Glutamatergic neuron (in vitro differentiated cells): ENCODE measurements at regions not wholly inside any gene's neighbourhood (a gene's known extent, or its start where the extent isn't known, plus 50 kb on each side); places are given as distances from the start of the nearest gene placed in this dataset.

ENCODE experiments used
- DNase-seq: peaks from one replicate; pipeline ENCODE4 v3.0.0; 2022
- H3K27ac Mint-ChIP-seq: one replicate; pipeline ENCODE4 v1.8.0; 2020; ENCODE audit warnings: mild to moderate bottlenecking, mixed read lengths, inconsistent platforms; ENCODE audit not compliant: unreplicated experiment
- H3K27me3 Mint-ChIP-seq: one replicate; pipeline ENCODE4 v1.8.0; 2020; ENCODE audit warnings: mild to moderate bottlenecking, moderate library complexity, mixed read lengths, inconsistent platforms; ENCODE audit not compliant: unreplicated experiment
- H3K36me3 Mint-ChIP-seq: one replicate; pipeline ENCODE4 v1.8.0; 2020; ENCODE audit warnings: mild to moderate bottlenecking, mixed read lengths, inconsistent platforms; ENCODE audit not compliant: unreplicated experiment
- H3K4me1 Mint-ChIP-seq: one replicate; pipeline ENCODE4 v1.8.0; 2020; ENCODE audit warnings: mild to moderate bottlenecking, low read depth, mixed read lengths, inconsistent platforms; ENCODE audit not compliant: unreplicated experiment
- H3K4me3 Mint-ChIP-seq: one replicate; pipeline ENCODE4 v1.8.0; 2020; ENCODE audit warnings: mild to moderate bottlenecking, mixed read lengths, inconsistent platforms; ENCODE audit not compliant: unreplicated experiment
- H3K9me3 Mint-ChIP-seq: one replicate; pipeline ENCODE4 v1.8.0; 2020; ENCODE audit warnings: mild to moderate bottlenecking, moderate library complexity, mixed read lengths, inconsistent platforms; ENCODE audit not compliant: unreplicated experiment
- TF ChIP-seq, protein P1 (sequence below): fragments of 200-600 bp; sonication (generic); IDR thresholded peaks from one replicate; pipeline ENCODE4 v1.5.0; 2021; ENCODE audit not compliant: partially characterized antibody, unreplicated experiment

DNA sequence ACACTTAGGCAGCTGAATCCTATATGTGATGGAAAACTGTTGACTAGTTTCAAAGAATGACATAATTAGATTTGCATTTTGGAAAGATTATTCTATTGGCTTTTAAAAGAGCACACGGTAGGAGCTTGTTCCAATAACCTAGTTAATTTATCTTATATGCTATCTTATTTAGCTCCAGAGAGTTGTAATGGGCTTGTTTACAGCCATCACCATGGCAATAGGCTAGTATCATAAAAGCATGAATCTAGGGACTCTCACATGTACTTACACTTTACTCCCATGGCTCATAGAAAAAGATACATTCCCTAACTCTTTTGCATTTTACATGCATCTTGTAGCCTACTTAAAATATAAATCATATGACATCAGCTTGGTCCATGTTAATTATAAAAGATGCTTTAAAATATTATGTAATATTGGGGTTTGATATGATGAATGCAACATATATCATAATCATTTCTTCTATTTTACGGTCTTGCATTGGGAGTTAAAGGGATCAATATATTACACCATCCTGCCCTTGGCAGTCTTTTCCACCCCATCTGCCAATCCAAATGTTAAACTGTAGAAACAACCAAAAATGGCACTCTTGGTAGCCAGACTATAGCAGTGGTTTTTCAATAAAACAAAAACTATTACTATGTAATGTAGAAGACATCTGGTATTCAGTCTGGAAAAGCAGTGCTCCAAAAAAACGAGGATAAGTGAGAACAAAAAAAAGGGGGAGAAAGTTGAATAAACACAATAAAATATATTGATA, 2254.0 kb downstream of the LRRC4C start:
- no peak overlapping the region for H3K27ac Mint-ChIP-seq
- H3K9me3 Mint-ChIP-seq: no peaks in the 10 kb centered on the region
- H3K4me1 Mint-ChIP-seq: no peaks in the 10 kb centered on the region
- no peak for DNase-seq
- H3K4me3 Mint-ChIP-seq: no peak overlapping the region
- TF ChIP-seq, protein P1, sequence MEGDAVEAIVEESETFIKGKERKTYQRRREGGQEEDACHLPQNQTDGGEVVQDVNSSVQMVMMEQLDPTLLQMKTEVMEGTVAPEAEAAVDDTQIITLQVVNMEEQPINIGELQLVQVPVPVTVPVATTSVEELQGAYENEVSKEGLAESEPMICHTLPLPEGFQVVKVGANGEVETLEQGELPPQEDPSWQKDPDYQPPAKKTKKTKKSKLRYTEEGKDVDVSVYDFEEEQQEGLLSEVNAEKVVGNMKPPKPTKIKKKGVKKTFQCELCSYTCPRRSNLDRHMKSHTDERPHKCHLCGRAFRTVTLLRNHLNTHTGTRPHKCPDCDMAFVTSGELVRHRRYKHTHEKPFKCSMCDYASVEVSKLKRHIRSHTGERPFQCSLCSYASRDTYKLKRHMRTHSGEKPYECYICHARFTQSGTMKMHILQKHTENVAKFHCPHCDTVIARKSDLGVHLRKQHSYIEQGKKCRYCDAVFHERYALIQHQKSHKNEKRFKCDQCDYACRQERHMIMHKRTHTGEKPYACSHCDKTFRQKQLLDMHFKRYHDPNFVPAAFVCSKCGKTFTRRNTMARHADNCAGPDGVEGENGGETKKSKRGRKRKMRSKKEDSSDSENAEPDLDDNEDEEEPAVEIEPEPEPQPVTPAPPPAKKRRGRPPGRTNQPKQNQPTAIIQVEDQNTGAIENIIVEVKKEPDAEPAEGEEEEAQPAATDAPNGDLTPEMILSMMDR: no peak
- H3K36me3 Mint-ChIP-seq: no peaks in the 10 kb centered on the region
- H3K27me3 Mint-ChIP-seq: no peaks in the 10 kb centered on the region

DNA sequence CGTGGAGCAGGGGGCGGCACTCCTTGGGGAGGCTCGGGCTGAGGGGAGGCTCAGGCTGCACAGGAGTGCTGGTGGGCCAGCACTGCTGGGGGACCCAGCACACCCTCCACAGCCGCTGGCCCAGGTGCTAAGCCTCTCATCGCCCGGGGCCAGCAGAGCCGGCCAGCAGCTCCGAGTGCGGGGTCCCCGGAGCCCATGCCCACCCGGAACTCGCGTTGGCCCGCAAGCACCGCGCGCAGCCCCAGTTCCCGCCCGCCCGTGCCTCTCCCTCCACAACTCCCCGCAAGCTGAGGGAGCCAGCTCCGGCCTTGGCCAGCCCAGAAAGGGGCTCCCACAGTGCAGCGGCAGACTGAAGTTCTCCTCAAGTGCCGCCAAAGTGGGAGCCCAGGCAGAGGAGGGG, 2266.8 kb downstream of the LRRC4C start:
- no peak for DNase-seq
- no peaks in the 10 kb centered on the region for H3K36me3 Mint-ChIP-seq
- H3K9me3 Mint-ChIP-seq: no peaks in the 10 kb centered on the region
- no peaks in the 10 kb centered on the region for H3K27me3 Mint-ChIP-seq
- TF ChIP-seq, protein P1: no peak
- no peak overlapping the region for H3K27ac Mint-ChIP-seq
- peaks cover 6% of the 10 kb centered on the region for H3K4me1 Mint-ChIP-seq
- no peak overlapping the region for H3K4me3 Mint-ChIP-seq

DNA sequence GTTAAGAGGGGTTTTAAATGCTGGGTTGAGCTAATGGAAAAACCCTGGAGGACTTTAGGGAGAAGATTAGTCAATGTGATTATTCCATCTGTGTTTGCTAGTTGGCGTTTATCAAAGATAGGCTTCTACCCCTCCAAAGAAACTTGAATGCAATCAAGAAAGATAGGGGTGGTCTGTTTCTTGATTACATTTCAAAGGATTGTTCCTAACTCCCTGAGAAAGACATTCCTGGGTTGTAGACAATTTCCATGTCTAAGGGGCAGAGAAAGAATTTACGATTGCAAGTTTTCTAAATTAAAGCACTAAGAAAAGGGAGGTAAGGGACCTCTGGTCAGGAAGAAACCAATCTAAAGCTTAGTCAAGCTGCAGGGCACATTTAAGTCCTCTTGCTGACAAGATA, 2268.7 kb downstream of the LRRC4C start:
- peaks cover 6% of the 10 kb centered on the region for H3K4me1 Mint-ChIP-seq
- TF ChIP-seq, protein P1: no peak
- no peak for DNase-seq

DNA sequence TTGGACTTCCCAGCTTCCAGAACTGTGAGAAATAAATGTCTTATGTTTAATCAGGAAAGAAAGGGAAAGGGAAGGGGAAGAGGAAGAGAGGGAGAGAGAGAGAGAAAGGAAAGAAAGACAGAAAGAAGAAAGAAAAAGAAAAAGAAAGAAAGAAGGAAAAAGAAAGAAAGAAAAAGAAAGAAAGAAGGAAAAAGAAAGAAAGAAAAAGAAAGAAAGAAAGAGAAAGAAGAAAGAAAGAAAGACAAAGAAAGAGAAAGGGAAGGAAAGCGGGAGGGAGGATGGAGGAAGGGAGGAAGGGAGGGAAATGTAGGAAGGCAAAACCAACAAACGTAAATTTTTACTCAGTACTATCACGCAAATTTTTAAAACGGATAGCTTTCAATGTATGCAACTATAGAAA, 2281.8 kb downstream of the LRRC4C start:
- Mint-ChIP-seq H3K9me3 (no peaks in the 10 kb centered on the region), H3K4me3 (no peak overlapping the region), H3K4me1 (no peaks in the 10 kb centered on the region), H3K27me3 (no peaks in the 10 kb centered on the region), H3K36me3 (no peaks in the 10 kb centered on the region), H3K27ac (no peak overlapping the region)
- no peak for DNase-seq
- TF ChIP-seq, protein P1: no peak

More for the DNA sequence above, 2268.7 kb downstream of the LRRC4C start:
- no peaks in the 10 kb centered on the region for H3K27me3 Mint-ChIP-seq
- H3K4me3 Mint-ChIP-seq: no peak overlapping the region
- no peak overlapping the region for H3K27ac Mint-ChIP-seq
- no peaks in the 10 kb centered on the region for H3K36me3 Mint-ChIP-seq
- peaks cover 2% of the 10 kb centered on the region for H3K9me3 Mint-ChIP-seq

DNA sequence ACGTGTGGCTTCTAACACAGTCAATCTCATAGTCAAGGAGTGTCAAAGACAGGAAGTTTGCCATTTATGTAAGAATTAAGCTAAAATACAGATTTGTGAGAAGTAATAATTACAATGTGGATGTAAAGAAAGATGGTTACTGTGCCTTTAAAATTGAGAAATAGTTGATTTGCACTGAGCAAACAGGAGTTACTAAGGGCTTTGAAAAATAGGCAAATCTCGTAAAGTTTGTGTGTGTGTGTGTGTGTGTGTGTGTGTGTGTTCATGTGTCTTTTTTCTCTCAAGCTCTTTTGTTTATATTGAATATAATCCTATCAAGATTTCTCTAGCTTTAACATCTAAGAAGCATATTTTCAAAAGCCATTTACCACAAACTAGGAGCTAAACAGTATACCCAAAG, 2284.5 kb downstream of the LRRC4C start:
- TF ChIP-seq, protein P1: no peak
- Mint-ChIP-seq H3K9me3 (no peaks in the 10 kb centered on the region), H3K4me3 (no peak overlapping the region), H3K36me3 (no peaks in the 10 kb centered on the region), H3K27me3 (no peaks in the 10 kb centered on the region), H3K27ac (no peak overlapping the region), H3K4me1 (no peaks in the 10 kb centered on the region)
- no peak for DNase-seq
